ENCODE measurements at regions not wholly inside any gene's neighbourhood (a gene's known extent, or its start where the extent isn't known, plus 50 kb on each side); places are given as distances from the start of the nearest gene placed in this dataset.
"Not testable (repeated sequence)": the region's sequence is repeated elsewhere in the genome, so short reads cannot be mapped to it uniquely, and the experiment has no call there.

DNA sequence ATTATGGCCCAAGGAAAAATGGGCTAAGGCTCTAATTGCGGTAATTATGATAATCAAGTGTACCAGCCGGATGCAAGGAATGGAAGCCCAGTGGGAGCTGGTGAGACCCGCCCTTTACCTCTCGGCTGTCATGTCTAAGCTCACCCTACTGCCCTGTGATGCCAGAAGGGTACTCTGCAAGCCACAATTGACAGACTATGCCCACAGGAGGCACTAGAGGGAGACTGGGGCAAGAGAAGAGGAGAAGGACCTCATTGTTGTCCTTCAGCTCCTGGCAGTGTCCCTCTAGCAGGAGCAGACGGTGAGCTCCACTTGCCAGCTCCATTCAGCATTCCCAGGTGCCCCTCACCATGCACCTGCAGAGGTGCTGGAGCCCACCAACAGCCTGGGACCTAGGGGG, 141.8 kb downstream of the SMIM20 start:
- Histone ChIP-seq H3K4ac (ENCODE audit: low read length) (no peak overlapping the region), H3K14ac (ENCODE audit: low read length) (no peak overlapping the region), H3K36me3 (replicated peaks in 1 of 2; ENCODE audit: control insufficient read depth in 2 of 2, insufficient read depth in 2 of 2, low read length in 2 of 2) (no peaks in the 10 kb centered on the region), H3K4me2 (ENCODE audit: insufficient read depth, low read length, poor library complexity, severe bottlenecking) (no peak overlapping the region), H3K4me1 (ENCODE audit: control insufficient read depth in 2 of 2, insufficient read depth in 1 of 2, low read depth in 1 of 2, low read length in 2 of 2) (no peaks in the 10 kb centered on the region), H2BK5ac (ENCODE audit: low read length) (no peak overlapping the region), H2BK15ac (ENCODE audit: low read length) (no peak overlapping the region), H3K27me3 (ENCODE audit: control insufficient read depth in 3 of 3, insufficient read depth in 3 of 3, low read depth in 1 of 3, low read length in 3 of 3) (no peaks in the 10 kb centered on the region), H3K18ac (ENCODE audit: low read length) (no peak overlapping the region), H3K9me3 (replicated peaks in 1 of 2; ENCODE audit: control insufficient read depth in 2 of 2, insufficient read depth in 1 of 2, low read depth in 1 of 2, low read length in 2 of 2) (no peaks in the 10 kb centered on the region), H2AK5ac (ENCODE audit: low read depth, low read length) (no peak overlapping the region), H4K8ac (ENCODE audit: low read depth, low read length) (no peak overlapping the region), H2BK12ac (ENCODE audit: low read length) (no peak overlapping the region), H3K4me3 (ENCODE audit: low read length in 2 of 2) (no peak overlapping the region), H3K79me1 (ENCODE audit: low read depth, low read length) (no peaks in the 10 kb centered on the region), H3K27ac (replicated peaks; ENCODE audit: low read length) (no peak overlapping the region), H3K9ac (ENCODE audit: low read depth, low read length, poor library complexity) (no peak overlapping the region), H3K23ac (ENCODE audit: low read depth, low read length, poor library complexity) (no peak overlapping the region), H4K91ac (ENCODE audit: low read depth, low read length, poor library complexity) (no peak overlapping the region), H2BK120ac (ENCODE audit: low read depth, low read length) (no peak overlapping the region), H2AFZ (ENCODE audit: low read length) (no peak overlapping the region)
- no CpG with 5 or more reads among the region's 5 CpGs for WGBS, 2 donors (ENCODE audit: extremely low coverage in 2 of 2, insufficient read length in 2 of 2, insufficient replicate concordance in 1 of 2)
- DNase-seq (ENCODE audit: low spot score) = no peak

DNA sequence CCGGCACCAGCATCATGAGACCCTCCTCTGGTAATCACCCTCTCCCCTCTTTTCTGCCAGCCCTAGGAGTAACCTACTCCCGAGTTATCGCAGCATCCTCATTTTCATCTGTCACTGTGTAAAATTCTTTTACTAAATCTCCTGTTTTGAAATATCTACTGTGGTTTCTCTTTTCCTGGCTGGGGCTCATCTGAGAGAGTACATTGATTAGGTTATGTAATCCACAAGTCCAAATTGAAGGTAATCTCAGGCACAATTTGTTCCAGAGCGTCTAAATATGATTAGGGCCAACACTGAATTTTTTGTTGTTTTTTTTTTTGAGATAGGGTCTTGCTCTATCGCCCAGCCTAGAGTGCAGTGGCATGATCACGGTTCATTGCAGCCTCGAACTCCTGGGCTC, 142.4 kb downstream of the SMIM20 start:
- no CpG with 5 or more reads among the region's 7 CpGs for WGBS, 2 donors (ENCODE audit: extremely low coverage in 2 of 2, insufficient read length in 2 of 2, insufficient replicate concordance in 1 of 2)

DNA sequence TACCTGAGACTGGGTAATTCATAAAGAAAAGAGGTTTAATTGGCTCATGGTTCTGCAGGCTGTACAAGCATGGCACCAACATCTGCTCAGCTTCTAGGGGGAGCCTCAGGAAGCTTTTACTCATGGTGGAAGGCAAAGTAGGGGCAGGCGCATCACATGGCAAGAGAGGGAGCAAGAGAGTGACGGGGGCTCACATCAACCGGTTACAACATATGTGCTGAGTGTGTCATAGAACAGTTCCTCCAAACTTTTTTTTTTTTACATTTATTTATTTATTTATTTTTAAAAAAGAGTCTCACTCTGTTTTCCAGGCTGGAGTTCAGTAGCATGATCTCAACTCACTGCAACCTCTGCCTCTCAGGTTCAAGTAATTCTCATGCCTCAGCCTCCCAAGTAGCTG, 143.8 kb downstream of the SMIM20 start:
- H3K36me3 ChIP-seq (replicated peaks in 1 of 2; ENCODE audit: control insufficient read depth in 2 of 2, insufficient read depth in 2 of 2, low read length in 2 of 2) = not testable (repeated sequence)
- no CpG with 5 or more reads among the region's 3 CpGs for WGBS, 2 donors (ENCODE audit: extremely low coverage in 2 of 2, insufficient read length in 2 of 2, insufficient replicate concordance in 1 of 2)

More for the DNA sequence above, 142.4 kb downstream of the SMIM20 start:
- Histone ChIP-seq H3K9ac (ENCODE audit: low read depth, low read length, poor library complexity) (no peak overlapping the region), H3K4me3 (ENCODE audit: low read length in 2 of 2) (no peak overlapping the region), H2BK12ac (ENCODE audit: low read length) (no peak overlapping the region), H3K4me1 (ENCODE audit: control insufficient read depth in 2 of 2, insufficient read depth in 1 of 2, low read depth in 1 of 2, low read length in 2 of 2) (no peaks in the 10 kb centered on the region), H2AFZ (ENCODE audit: low read length) (no peak overlapping the region), H2BK15ac (ENCODE audit: low read length) (no peak overlapping the region), H3K4ac (ENCODE audit: low read length) (no peak overlapping the region), H3K9me3 (replicated peaks in 1 of 2; ENCODE audit: control insufficient read depth in 2 of 2, insufficient read depth in 1 of 2, low read depth in 1 of 2, low read length in 2 of 2) (no peaks in the 10 kb centered on the region), H4K91ac (ENCODE audit: low read depth, low read length, poor library complexity) (no peak overlapping the region), H4K8ac (ENCODE audit: low read depth, low read length) (no peak overlapping the region), H3K4me2 (ENCODE audit: insufficient read depth, low read length, poor library complexity, severe bottlenecking) (no peak overlapping the region), H3K27me3 (ENCODE audit: control insufficient read depth in 3 of 3, insufficient read depth in 3 of 3, low read depth in 1 of 3, low read length in 3 of 3) (no peaks in the 10 kb centered on the region), H2AK5ac (ENCODE audit: low read depth, low read length) (no peak overlapping the region), H3K23ac (ENCODE audit: low read depth, low read length, poor library complexity) (no peak overlapping the region), H3K14ac (ENCODE audit: low read length) (no peak overlapping the region), H3K18ac (ENCODE audit: low read length) (no peak overlapping the region), H3K79me1 (ENCODE audit: low read depth, low read length) (no peaks in the 10 kb centered on the region), H3K36me3 (replicated peaks in 1 of 2; ENCODE audit: control insufficient read depth in 2 of 2, insufficient read depth in 2 of 2, low read length in 2 of 2) (no peaks in the 10 kb centered on the region), H2BK120ac (ENCODE audit: low read depth, low read length) (no peak overlapping the region), H2BK5ac (ENCODE audit: low read length) (no peak overlapping the region), H3K27ac (replicated peaks; ENCODE audit: low read length) (no peak overlapping the region)
- no peak for DNase-seq (ENCODE audit: low spot score)

DNA sequence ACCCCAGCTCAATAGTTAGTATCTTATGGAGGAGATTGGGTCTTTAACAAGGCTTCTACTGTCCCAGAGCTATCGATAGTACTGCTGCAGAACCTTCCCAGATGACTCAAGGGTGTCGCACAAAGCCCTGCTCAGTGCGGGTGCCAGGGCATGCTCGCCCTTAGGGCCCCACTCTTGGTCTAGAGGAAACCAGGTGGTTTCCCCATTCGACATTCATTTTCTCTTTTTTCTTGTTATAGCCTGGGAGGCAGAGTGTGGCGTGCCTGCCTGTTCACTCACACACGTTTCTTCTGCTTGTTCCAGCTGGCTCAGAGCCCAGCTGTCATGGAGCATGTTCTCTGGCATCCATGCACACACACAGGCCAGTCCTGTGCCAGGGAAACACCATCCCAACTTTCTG, 144.5 kb downstream of the SMIM20 start:
- Histone ChIP-seq H3K79me1 (ENCODE audit: low read depth, low read length) (no peaks in the 10 kb centered on the region), H2AFZ (ENCODE audit: low read length) (no peak overlapping the region), H2BK15ac (ENCODE audit: low read length) (no peak overlapping the region), H3K9ac (ENCODE audit: low read depth, low read length, poor library complexity) (no peak overlapping the region), H3K4ac (ENCODE audit: low read length) (no peak overlapping the region), H3K4me3 (ENCODE audit: low read length in 2 of 2) (no peak overlapping the region), H3K18ac (ENCODE audit: low read length) (no peak overlapping the region), H3K27me3 (ENCODE audit: control insufficient read depth in 3 of 3, insufficient read depth in 3 of 3, low read depth in 1 of 3, low read length in 3 of 3) (no peaks in the 10 kb centered on the region), H2AK5ac (ENCODE audit: low read depth, low read length) (no peak overlapping the region), H3K4me1 (ENCODE audit: control insufficient read depth in 2 of 2, insufficient read depth in 1 of 2, low read depth in 1 of 2, low read length in 2 of 2) (no peaks in the 10 kb centered on the region), H3K23ac (ENCODE audit: low read depth, low read length, poor library complexity) (no peak overlapping the region), H3K27ac (replicated peaks; ENCODE audit: low read length) (no peak overlapping the region), H2BK120ac (ENCODE audit: low read depth, low read length) (no peak overlapping the region), H3K14ac (ENCODE audit: low read length) (no peak overlapping the region), H2BK12ac (ENCODE audit: low read length) (no peak overlapping the region), H4K91ac (ENCODE audit: low read depth, low read length, poor library complexity) (no peak overlapping the region), H4K8ac (ENCODE audit: low read depth, low read length) (no peak overlapping the region), H3K36me3 (replicated peaks in 1 of 2; ENCODE audit: control insufficient read depth in 2 of 2, insufficient read depth in 2 of 2, low read length in 2 of 2) (no peaks in the 10 kb centered on the region), H3K9me3 (replicated peaks in 1 of 2; ENCODE audit: control insufficient read depth in 2 of 2, insufficient read depth in 1 of 2, low read depth in 1 of 2, low read length in 2 of 2) (no peaks in the 10 kb centered on the region), H2BK5ac (ENCODE audit: low read length) (no peak overlapping the region), H3K4me2 (ENCODE audit: insufficient read depth, low read length, poor library complexity, severe bottlenecking) (no peak overlapping the region)
- no CpG with 5 or more reads among the region's 7 CpGs for WGBS, 2 donors (ENCODE audit: extremely low coverage in 2 of 2, insufficient read length in 2 of 2, insufficient replicate concordance in 1 of 2)
- DNase-seq (ENCODE audit: low spot score) = no peak

More for the DNA sequence above, 143.8 kb downstream of the SMIM20 start:
- DNase-seq (ENCODE audit: low spot score); H3K18ac ChIP-seq (ENCODE audit: low read length); H3K27me3 ChIP-seq (ENCODE audit: control insufficient read depth in 3 of 3, insufficient read depth in 3 of 3, low read depth in 1 of 3, low read length in 3 of 3); H3K27ac ChIP-seq (replicated peaks; ENCODE audit: low read length); H2BK120ac ChIP-seq (ENCODE audit: low read depth, low read length); H4K91ac ChIP-seq (ENCODE audit: low read depth, low read length, poor library complexity); H3K4me3 ChIP-seq (ENCODE audit: low read length in 2 of 2); H2BK15ac ChIP-seq (ENCODE audit: low read length); H3K9ac ChIP-seq (ENCODE audit: low read depth, low read length, poor library complexity); H3K14ac ChIP-seq (ENCODE audit: low read length); H3K4ac ChIP-seq (ENCODE audit: low read length); H4K8ac ChIP-seq (ENCODE audit: low read depth, low read length); H3K23ac ChIP-seq (ENCODE audit: low read depth, low read length, poor library complexity); H2BK5ac ChIP-seq (ENCODE audit: low read length); H3K4me1 ChIP-seq (ENCODE audit: control insufficient read depth in 2 of 2, insufficient read depth in 1 of 2, low read depth in 1 of 2, low read length in 2 of 2); H3K79me1 ChIP-seq (ENCODE audit: low read depth, low read length); H3K4me2 ChIP-seq (ENCODE audit: insufficient read depth, low read length, poor library complexity, severe bottlenecking); H2AFZ ChIP-seq (ENCODE audit: low read length); H2BK12ac ChIP-seq (ENCODE audit: low read length); H2AK5ac ChIP-seq (ENCODE audit: low read depth, low read length); H3K9me3 ChIP-seq (replicated peaks in 1 of 2; ENCODE audit: control insufficient read depth in 2 of 2, insufficient read depth in 1 of 2, low read depth in 1 of 2, low read length in 2 of 2): not testable (repeated sequence)

Data from neuronal stem cell (in vitro differentiated cells).